ENCODE measurements at regions not wholly inside any gene's neighbourhood (a gene's known extent, or its start where the extent isn't known, plus 50 kb on each side); places are given as distances from the start of the nearest gene placed in this dataset.

DNA sequence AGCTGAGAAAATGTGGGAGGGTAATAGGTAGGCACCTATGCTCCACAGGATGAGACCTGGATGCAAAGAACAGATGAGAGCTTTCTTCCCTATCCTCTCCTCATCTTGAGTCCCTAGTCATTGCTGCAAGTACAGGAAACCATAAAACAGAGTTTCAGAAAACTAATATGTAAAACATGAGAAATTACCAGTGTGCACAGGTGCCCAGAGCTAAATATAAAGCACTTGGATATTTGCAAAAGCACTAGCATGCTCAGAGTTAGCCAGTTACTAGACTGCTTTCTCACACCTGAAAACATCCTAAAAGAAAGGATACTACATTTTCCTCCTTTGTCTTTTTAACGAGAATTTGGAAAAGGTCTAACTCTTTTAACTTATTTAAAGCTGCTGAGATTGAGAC, 324.3 kb downstream of the DAD1 start:
- TF ChIP-seq, protein P1, sequence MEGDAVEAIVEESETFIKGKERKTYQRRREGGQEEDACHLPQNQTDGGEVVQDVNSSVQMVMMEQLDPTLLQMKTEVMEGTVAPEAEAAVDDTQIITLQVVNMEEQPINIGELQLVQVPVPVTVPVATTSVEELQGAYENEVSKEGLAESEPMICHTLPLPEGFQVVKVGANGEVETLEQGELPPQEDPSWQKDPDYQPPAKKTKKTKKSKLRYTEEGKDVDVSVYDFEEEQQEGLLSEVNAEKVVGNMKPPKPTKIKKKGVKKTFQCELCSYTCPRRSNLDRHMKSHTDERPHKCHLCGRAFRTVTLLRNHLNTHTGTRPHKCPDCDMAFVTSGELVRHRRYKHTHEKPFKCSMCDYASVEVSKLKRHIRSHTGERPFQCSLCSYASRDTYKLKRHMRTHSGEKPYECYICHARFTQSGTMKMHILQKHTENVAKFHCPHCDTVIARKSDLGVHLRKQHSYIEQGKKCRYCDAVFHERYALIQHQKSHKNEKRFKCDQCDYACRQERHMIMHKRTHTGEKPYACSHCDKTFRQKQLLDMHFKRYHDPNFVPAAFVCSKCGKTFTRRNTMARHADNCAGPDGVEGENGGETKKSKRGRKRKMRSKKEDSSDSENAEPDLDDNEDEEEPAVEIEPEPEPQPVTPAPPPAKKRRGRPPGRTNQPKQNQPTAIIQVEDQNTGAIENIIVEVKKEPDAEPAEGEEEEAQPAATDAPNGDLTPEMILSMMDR (IDR thresholded peaks at IDR 0.05 in 4 of 5, conservative IDR thresholded peaks at IDR 0.05 in 1 of 5) = no peak
- TF ChIP-seq POLR2A (IDR thresholded peaks at IDR 0.05) = no peak
